Keratinocyte (primary cell): ENCODE measurements at regions not wholly inside any gene's neighbourhood (a gene's known extent, or its start where the extent isn't known, plus 50 kb on each side); places are given as distances from the start of the nearest gene placed in this dataset.

Experiments
- DNase-seq: peaks from one replicate; pipeline ENCODE4 v3.0.0-alpha.2; 2011; ENCODE audit warnings: low read depth, missing footprints, low spot score
- FAIRE-seq: peaks from 2 replicates; lab custom pipeline; 2011; peaks lifted over from hg19 to GRCh38; lab: Jason Lieb, UNC
- H2AFZ ChIP-seq: 2 replicates; pipeline ENCODE4 v1.6.0; 2012; ENCODE audit warnings: low read length, control low read depth, inconsistent platforms; ENCODE audit not compliant: control insufficient read depth
- H3K27ac ChIP-seq: 2 replicates; pipeline ENCODE4 v1.5.1; 2011; ENCODE audit warnings: low read length; ENCODE audit not compliant: control insufficient read depth, insufficient read depth
- H3K27me3 ChIP-seq: 3 replicates; pipeline ENCODE4 v1.6.0; 2011; ENCODE audit warnings: low read length; ENCODE audit not compliant: control insufficient read depth, insufficient read depth; ENCODE audit errors: extremely low read depth
- H3K36me3 ChIP-seq, 2 experiments: 2 replicates in 1 of 2; 3 replicates in 1 of 2; pipeline ENCODE4 v1.5.1; 2011; ENCODE audit warnings: low read length in 2 of 2, mild to moderate bottlenecking in 1 of 2; ENCODE audit not compliant: control insufficient read depth in 2 of 2, insufficient read depth in 2 of 2; ENCODE audit errors: extremely low read depth in 1 of 2
- H3K4me1 ChIP-seq: 3 replicates; pipeline ENCODE4 v1.5.1; 2011; ENCODE audit warnings: low read length; ENCODE audit not compliant: control insufficient read depth, insufficient read depth; ENCODE audit errors: extremely low read depth
- H3K4me2 ChIP-seq: 3 replicates; pipeline ENCODE4 v1.6.0; 2011; ENCODE audit warnings: low read depth, low read length; ENCODE audit not compliant: control insufficient read depth, insufficient read depth; ENCODE audit errors: extremely low read depth
- H3K4me3 ChIP-seq, 3 experiments: fragments of 200-600 bp in 1 of 3; sonication (generic) in 1 of 3; 2 replicates in 2 of 3; 3 replicates in 1 of 3; pipeline ENCODE4 v1.5.1; 2011 to 2016; ENCODE audit warnings: low read length in 3 of 3, mild to moderate bottlenecking in 3 of 3, control low read depth in 2 of 3, inconsistent platforms in 1 of 3, low read depth in 1 of 3, mixed read lengths in 1 of 3, mixed run types in 1 of 3, moderate library complexity in 1 of 3; ENCODE audit not compliant: control insufficient read depth in 2 of 3, insufficient read depth in 2 of 3; ENCODE audit errors: extremely low read depth in 1 of 3
- H3K79me2 ChIP-seq: 2 replicates; pipeline ENCODE4 v1.6.0; 2012; ENCODE audit warnings: low read length; ENCODE audit not compliant: control insufficient read depth, insufficient read depth
- H3K9ac ChIP-seq: 3 replicates; pipeline ENCODE4 v1.6.0; 2011; ENCODE audit warnings: low read length; ENCODE audit not compliant: control insufficient read depth, insufficient read depth; ENCODE audit errors: extremely low read depth
- H3K9me1 ChIP-seq: 3 replicates; pipeline ENCODE4 v1.6.0; 2011; ENCODE audit warnings: low read length; ENCODE audit not compliant: control insufficient read depth, insufficient read depth; ENCODE audit errors: extremely low read depth
- H3K9me3 ChIP-seq: 2 replicates; pipeline ENCODE4 v1.5.1; 2012; ENCODE audit warnings: low read depth, low read length; ENCODE audit not compliant: control insufficient read depth
- H4K20me1 ChIP-seq: 3 replicates; pipeline ENCODE4 v1.6.0; 2011; ENCODE audit warnings: low read length; ENCODE audit not compliant: control insufficient read depth, insufficient read depth; ENCODE audit errors: extremely low read depth
- CTCF ChIP-seq, 3 experiments: IDR thresholded peaks in 1 of 3; conservative IDR thresholded peaks in 1 of 3; optimal IDR thresholded peaks in 1 of 3; 2 replicates in 2 of 3; 3 replicates in 1 of 3; pipeline versions ENCODE3 to v1.5.1; 2011; ENCODE audit warnings: low read length in 3 of 3, mild to moderate bottlenecking in 3 of 3, moderate library complexity in 2 of 3, control low read depth in 1 of 3, inconsistent platforms in 1 of 3; ENCODE audit not compliant: insufficient read depth in 2 of 3; ENCODE audit errors: extremely low read depth in 1 of 3
- EZH2 ChIP-seq: IDR thresholded peaks from one replicate; pipeline ENCODE4 v1.6.1; 2012; ENCODE audit warnings: inconsistent platforms, mild to moderate bottlenecking, low read length, moderate library complexity
- dilution Hi-C: fragments of 300-500 bp; cut with MboI; formaldehyde crosslinking; loops from one replicate; pipeline ENCODE4 v1.7.0; 2020; ENCODE audit warnings: low sequenced_read_pairs; ENCODE audit not compliant: extremely low pct_ligation_motif_present

- Histone ChIP-seq H3K4me3 (no peak overlapping the region), H3K36me3 (no peaks in the 10 kb centered on the region), H3K4me2 (no peak overlapping the region), H3K9me1 (no peaks in the 10 kb centered on the region), H3K79me2 (no peaks in the 10 kb centered on the region), H3K4me1 (no peaks in the 10 kb centered on the region), H3K9me3 (no peaks in the 10 kb centered on the region), H3K9ac (no peak overlapping the region), H4K20me1 (no peaks in the 10 kb centered on the region), H3K27me3 (no peaks in the 10 kb centered on the region), H3K27ac (no peak overlapping the region), H2AFZ (no peak overlapping the region)
- dilution Hi-C loops = no loop called here
- DNase-seq (no peak), FAIRE-seq (no peak)
- TF ChIP-seq CTCF (optimal IDR thresholded peaks at IDR 0.05 in 1 of 3, IDR thresholded peaks at IDR 0.05 in 1 of 3, conservative IDR thresholded peaks at IDR 0.05 in 1 of 3; ENCODE audit: extremely low read depth in 1 of 3, insufficient read depth in 2 of 3, low read length in 3 of 3) = no peak
- TF ChIP-seq EZH2 = no peak
Observed at GRCh38 chr5:174996941-174997340, 272.6 kb downstream of the MSX2 start.

- Histone ChIP-seq H3K9me1 (no peaks in the 10 kb centered on the region), H3K4me3 (no peak overlapping the region), H3K9me3 (no peaks in the 10 kb centered on the region), H3K79me2 (no peaks in the 10 kb centered on the region), H3K27ac (no peak overlapping the region), H3K36me3 (no peaks in the 10 kb centered on the region), H3K4me2 (no peak overlapping the region), H3K27me3 (no peaks in the 10 kb centered on the region), H3K9ac (no peak overlapping the region), H4K20me1 (no peaks in the 10 kb centered on the region), H3K4me1 (no peaks in the 10 kb centered on the region), H2AFZ (no peak overlapping the region)
- no peak for FAIRE-seq
- no peak for TF ChIP-seq EZH2
- TF ChIP-seq CTCF (optimal IDR thresholded peaks at IDR 0.05 in 1 of 3, IDR thresholded peaks at IDR 0.05 in 1 of 3, conservative IDR thresholded peaks at IDR 0.05 in 1 of 3; ENCODE audit: extremely low read depth in 1 of 3, insufficient read depth in 2 of 3, low read length in 3 of 3) = no peak
- DNase-seq = no peak
- dilution Hi-C loops = no loop called here
Observed at GRCh38 chr5:174995827-174996226, 271.4 kb downstream of the MSX2 start.
